ENCODE measurements at regions not wholly inside any gene's neighbourhood (a gene's known extent, or its start where the extent isn't known, plus 50 kb on each side); places are given as distances from the start of the nearest gene placed in this dataset.

DNA sequence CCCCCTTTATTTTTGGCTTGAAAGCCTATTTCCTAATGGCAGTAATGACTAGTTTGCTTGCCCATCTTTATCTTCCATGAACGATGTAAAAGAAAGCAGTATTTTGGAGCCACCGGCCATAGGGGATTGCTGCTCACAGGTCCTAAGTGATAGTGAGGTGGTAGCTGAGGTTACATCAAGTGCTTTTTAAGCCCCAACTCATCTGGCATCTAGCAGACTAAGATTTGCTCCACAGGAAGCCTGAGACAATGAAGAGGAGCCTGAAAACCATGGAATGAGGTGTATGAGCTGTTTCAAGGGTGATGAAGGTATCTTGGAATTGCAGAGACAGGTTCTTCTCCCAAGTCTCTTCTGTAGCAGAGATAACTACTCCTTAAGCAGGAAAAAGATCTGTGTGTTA lies 496.3 kb downstream of the XPNPEP1 start:
- TF ChIP-seq ZBTB7A (IDR thresholded peaks at IDR 0.05; ENCODE audit: low read depth): no peak
- TF ChIP-seq, protein P1, sequence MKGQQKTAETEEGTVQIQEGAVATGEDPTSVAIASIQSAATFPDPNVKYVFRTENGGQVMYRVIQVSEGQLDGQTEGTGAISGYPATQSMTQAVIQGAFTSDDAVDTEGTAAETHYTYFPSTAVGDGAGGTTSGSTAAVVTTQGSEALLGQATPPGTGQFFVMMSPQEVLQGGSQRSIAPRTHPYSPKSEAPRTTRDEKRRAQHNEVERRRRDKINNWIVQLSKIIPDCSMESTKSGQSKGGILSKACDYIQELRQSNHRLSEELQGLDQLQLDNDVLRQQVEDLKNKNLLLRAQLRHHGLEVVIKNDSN (IDR thresholded peaks at IDR 0.05): no peak
- no peak for TF ChIP-seq REST (IDR thresholded peaks at IDR 0.05; ENCODE audit: low read depth)
- TF ChIP-seq TEAD4 (IDR thresholded peaks at IDR 0.05): no peak
- TF ChIP-seq TCF12 (IDR thresholded peaks at IDR 0.05; ENCODE audit: low read depth): no peak

DNA sequence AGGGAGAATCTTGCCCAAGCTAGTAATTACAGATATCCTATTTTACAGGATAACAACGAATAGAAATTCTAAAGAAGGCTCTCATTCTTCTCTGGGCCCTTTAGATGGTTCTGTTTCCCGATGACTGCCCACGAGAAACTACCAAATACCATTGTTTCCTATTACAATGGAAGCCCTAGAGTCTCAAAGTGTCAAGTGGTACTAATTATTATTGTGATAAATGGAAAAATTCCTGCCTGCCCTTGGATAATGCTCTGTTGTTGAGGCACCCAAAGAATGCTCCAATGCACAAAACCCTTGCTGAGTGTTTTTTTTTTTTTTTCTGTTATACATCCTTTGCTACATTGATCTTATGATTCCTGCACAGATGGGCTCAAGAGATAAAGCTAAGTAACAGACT lies 504.5 kb downstream of the XPNPEP1 start:
- TF ChIP-seq ZBTB7A (IDR thresholded peaks at IDR 0.05; ENCODE audit: low read depth) (no peak), CREB1 (IDR thresholded peaks at IDR 0.05; ENCODE audit: low read depth) (no peak), YY1 (IDR thresholded peaks at IDR 0.05; ENCODE audit: low read depth) (no peak), EP300 (IDR thresholded peaks at IDR 0.05; ENCODE audit: borderline replicate concordance) (no peak), RAD21 (IDR thresholded peaks at IDR 0.05; ENCODE audit: low read depth) (no peak), TEAD4 (IDR thresholded peaks at IDR 0.05) (no peak), FOXM1 (IDR thresholded peaks at IDR 0.05; ENCODE audit: borderline replicate concordance, low read depth) (no peak), EGR1 (IDR thresholded peaks at IDR 0.05) (no peak), TAF1 (IDR thresholded peaks at IDR 0.05; ENCODE audit: low read depth) (no peak), REST (IDR thresholded peaks at IDR 0.05; ENCODE audit: low read depth) (no peak), NFIC (IDR thresholded peaks at IDR 0.05) (no peak), CEBPB (IDR thresholded peaks at IDR 0.05) (no peak), TCF12 (IDR thresholded peaks at IDR 0.05; ENCODE audit: low read depth) (no peak), MAX (IDR thresholded peaks at IDR 0.05) (no peak)
- TF ChIP-seq, protein P1 (IDR thresholded peaks at IDR 0.05): no peak

GRCh38 chr10:109417803-109418202 lies 505.5 kb downstream of the XPNPEP1 start:
- no peak for TF ChIP-seq ZBTB7A (IDR thresholded peaks at IDR 0.05; ENCODE audit: low read depth)
- no peak for TF ChIP-seq REST (IDR thresholded peaks at IDR 0.05; ENCODE audit: low read depth)
- TF ChIP-seq, protein P1 (IDR thresholded peaks at IDR 0.05): no peak
- TF ChIP-seq TCF12 (IDR thresholded peaks at IDR 0.05; ENCODE audit: low read depth): no peak
- no peak for TF ChIP-seq TEAD4 (IDR thresholded peaks at IDR 0.05)
- no peak for TF ChIP-seq EP300 (IDR thresholded peaks at IDR 0.05; ENCODE audit: borderline replicate concordance)
- TF ChIP-seq RAD21 (IDR thresholded peaks at IDR 0.05; ENCODE audit: low read depth): no peak

- no peak for TF ChIP-seq CREB1 (IDR thresholded peaks at IDR 0.05; ENCODE audit: low read depth)
- TF ChIP-seq EGR1 (IDR thresholded peaks at IDR 0.05): no peak
- no peak for TF ChIP-seq CEBPB (IDR thresholded peaks at IDR 0.05)
- no peak for TF ChIP-seq TEAD4 (IDR thresholded peaks at IDR 0.05)
- no peak for TF ChIP-seq TAF1 (IDR thresholded peaks at IDR 0.05; ENCODE audit: low read depth)
- TF ChIP-seq EP300 (IDR thresholded peaks at IDR 0.05; ENCODE audit: borderline replicate concordance): no peak
Observed at GRCh38 chr10:109412353-109412752, 511.0 kb downstream of the XPNPEP1 start.

DNA sequence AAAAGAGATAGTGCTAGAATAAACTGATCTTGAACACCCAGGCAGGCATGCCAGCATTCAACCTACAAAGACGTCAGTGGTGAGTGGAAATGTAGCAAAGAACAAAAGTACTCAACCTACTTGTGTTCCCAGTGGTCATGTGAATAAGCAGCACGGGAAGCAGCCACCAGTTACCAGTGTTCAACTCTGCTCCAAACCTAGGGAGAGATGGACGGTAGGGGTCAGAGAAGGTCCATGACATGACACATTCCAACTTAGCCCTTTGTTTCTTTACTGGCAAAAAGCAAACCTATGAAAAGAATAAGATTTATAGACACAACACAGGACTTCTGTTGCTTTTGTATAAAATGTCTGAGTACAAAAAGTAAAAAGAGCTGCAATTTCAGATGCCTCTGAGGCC lies 511.4 kb downstream of the XPNPEP1 start:
- TF ChIP-seq EGR1 (IDR thresholded peaks at IDR 0.05) (no peak), MAX (IDR thresholded peaks at IDR 0.05) (no peak), RAD21 (IDR thresholded peaks at IDR 0.05; ENCODE audit: low read depth) (no peak), NFIC (IDR thresholded peaks at IDR 0.05) (no peak), EP300 (IDR thresholded peaks at IDR 0.05; ENCODE audit: borderline replicate concordance) (no peak), CREB1 (IDR thresholded peaks at IDR 0.05; ENCODE audit: low read depth) (no peak), TCF12 (IDR thresholded peaks at IDR 0.05; ENCODE audit: low read depth) (no peak), TAF1 (IDR thresholded peaks at IDR 0.05; ENCODE audit: low read depth) (no peak), YY1 (IDR thresholded peaks at IDR 0.05; ENCODE audit: low read depth) (no peak), CEBPB (IDR thresholded peaks at IDR 0.05) (no peak), ZBTB7A (IDR thresholded peaks at IDR 0.05; ENCODE audit: low read depth) (no peak)
- TF ChIP-seq, protein P1 (IDR thresholded peaks at IDR 0.05): no peak

Data from Ishikawa (cell line).